Loucy (cell line): ENCODE measurements at regions not wholly inside any gene's neighbourhood (a gene's known extent, or its start where the extent isn't known, plus 50 kb on each side); places are given as distances from the start of the nearest gene placed in this dataset.
A peak's percentile ranks its signal among the peaks of the same experiment; 100 is the strongest.

Experiments used
- H2AFZ ChIP-seq: fragments of 200-600 bp; sonication (generic); 2 replicates; pipeline ENCODE4 v1.6.0; 2016; ENCODE audit warnings: antibody characterized with exemption, mild to moderate bottlenecking, low read length, moderate library complexity
- H3F3A ChIP-seq: fragments of 200-600 bp; 2 replicates; pipeline ENCODE4 v1.6.0; 2016; ENCODE audit warnings: antibody characterized with exemption, low read depth, mild to moderate bottlenecking
- H3K27me3 ChIP-seq: fragments of 200-600 bp; sonication (generic); 2 replicates; pipeline ENCODE4 v1.6.1; 2014; ENCODE audit warnings: low read length, mild to moderate bottlenecking; ENCODE audit not compliant: insufficient read depth, poor library complexity, severe bottlenecking
- H3K36me3 ChIP-seq: fragments of 200-600 bp; sonication (generic); 2 replicates; pipeline ENCODE4 v1.6.1; 2016; ENCODE audit warnings: low read length; ENCODE audit not compliant: insufficient read depth
- H3K4me1 ChIP-seq: fragments of 200-600 bp; sonication (generic); 2 replicates; pipeline ENCODE4 v1.5.1; 2014; ENCODE audit warnings: low read length, mild to moderate bottlenecking; ENCODE audit not compliant: insufficient read depth, poor library complexity, severe bottlenecking
- H3K4me2 ChIP-seq: fragments of 200-600 bp; sonication (generic); 2 replicates; pipeline ENCODE4 v1.6.0; 2014; ENCODE audit warnings: antibody characterized with exemption, low read length, low read depth, mild to moderate bottlenecking; ENCODE audit not compliant: poor library complexity, severe bottlenecking
- H3K4me3 ChIP-seq: fragments of 200-600 bp; sonication (generic); 2 replicates; pipeline ENCODE4 v1.5.1; 2014; ENCODE audit warnings: low read length, mild to moderate bottlenecking, mixed read lengths; ENCODE audit not compliant: poor library complexity, severe bottlenecking
- H3K79me2 ChIP-seq: fragments of 200-600 bp; sonication (generic); 2 replicates; pipeline ENCODE4 v1.6.1; 2014; ENCODE audit warnings: low read length; ENCODE audit not compliant: insufficient read depth
- H3K9ac ChIP-seq: fragments of 200-600 bp; sonication (generic); 2 replicates; pipeline ENCODE4 v1.6.0; 2014; ENCODE audit warnings: mild to moderate bottlenecking, low read depth, low read length, moderate library complexity; ENCODE audit not compliant: poor library complexity, severe bottlenecking
- H3K9me2 ChIP-seq: fragments of 200-600 bp; sonication (generic); replicated peaks from 2 replicates; pipeline ENCODE4 v1.6.1; 2016; ENCODE audit warnings: low read depth, low read length, mixed read lengths
- H3K9me3 ChIP-seq: fragments of 200-600 bp; sonication (generic); 2 replicates; pipeline ENCODE4 v1.6.1; 2014; ENCODE audit warnings: mild to moderate bottlenecking, antibody characterized with exemption, low read length, low read depth; ENCODE audit not compliant: insufficient read depth
- H4K20me1 ChIP-seq: fragments of 200-600 bp; sonication (generic); 2 replicates; pipeline ENCODE4 v1.6.0; 2014; ENCODE audit warnings: antibody characterized with exemption, low read length, mild to moderate bottlenecking; ENCODE audit not compliant: insufficient read depth, poor library complexity, severe bottlenecking
- CTCF ChIP-seq: fragments of 200-600 bp; sonication (generic); conservative IDR thresholded peaks from 2 replicates; pipeline ENCODE4 v1.5.1; 2014; ENCODE audit warnings: mild to moderate bottlenecking, antibody characterized with exemption, low read length
- EZH2phosphoT487 ChIP-seq: fragments of 200-600 bp; IDR thresholded peaks from 2 replicates; pipeline ENCODE4 v1.6.1; 2018; ENCODE audit warnings: antibody characterized with exemption, mild to moderate bottlenecking, moderate library complexity, borderline replicate concordance

GRCh38 chr1:14112613-14113012 lies 412.6 kb downstream of the PRDM2 start:
- Histone ChIP-seq H3K9me2 (no peaks in the 10 kb centered on the region), H3K27me3 (no peaks in the 10 kb centered on the region), H2AFZ (no peak overlapping the region), H3K4me2 (no peak overlapping the region), H3K4me1 (peaks cover 6% of the 10 kb centered on the region), H4K20me1 (no peaks in the 10 kb centered on the region), H3K36me3 (no peaks in the 10 kb centered on the region), H3K9me3 (no peaks in the 10 kb centered on the region), H3K79me2 (no peaks in the 10 kb centered on the region), H3K9ac (no peak overlapping the region), H3K4me3 (no peak overlapping the region), H3F3A (no peaks in the 10 kb centered on the region)
- TF ChIP-seq CTCF = no peak
- no peak for TF ChIP-seq EZH2phosphoT487

- H3K4me1 ChIP-seq = peaks cover 6% of the 10 kb centered on the region
- H3F3A ChIP-seq = no peaks in the 10 kb centered on the region
- no peaks in the 10 kb centered on the region for H3K9me2 ChIP-seq
- TF ChIP-seq CTCF = no peak
- TF ChIP-seq EZH2phosphoT487 = no peak
- H4K20me1 ChIP-seq = no peaks in the 10 kb centered on the region
- H3K4me3 ChIP-seq = no peak overlapping the region
- no peaks in the 10 kb centered on the region for H3K36me3 ChIP-seq
- no peaks in the 10 kb centered on the region for H3K27me3 ChIP-seq
- no peak overlapping the region for H3K9ac ChIP-seq
- no peaks in the 10 kb centered on the region for H3K9me3 ChIP-seq
- no peak overlapping the region for H2AFZ ChIP-seq
- no peaks in the 10 kb centered on the region for H3K79me2 ChIP-seq
- H3K4me2 ChIP-seq = no peak overlapping the region
Measured at GRCh38 chr1:14113271-14113670, 413.3 kb downstream of the PRDM2 start.

GRCh38 chr1:14113841-14114567 lies 414.0 kb downstream of the PRDM2 start:
- peak overlapping the region; percentile 6 for H3K4me2 ChIP-seq
- peaks cover 6% of the 10 kb centered on the region for H3K4me1 ChIP-seq
- H3K36me3 ChIP-seq = no peaks in the 10 kb centered on the region
- H3K9ac ChIP-seq = no peak overlapping the region
- no peak overlapping the region for H3K4me3 ChIP-seq
- no peaks in the 10 kb centered on the region for H3K9me2 ChIP-seq
- no peaks in the 10 kb centered on the region for H3K27me3 ChIP-seq
- no peaks in the 10 kb centered on the region for H3F3A ChIP-seq
- no peaks in the 10 kb centered on the region for H3K9me3 ChIP-seq
- H3K79me2 ChIP-seq = no peaks in the 10 kb centered on the region
- no peak overlapping the region for H2AFZ ChIP-seq
- no peaks in the 10 kb centered on the region for H4K20me1 ChIP-seq
- TF ChIP-seq EZH2phosphoT487 (no peak), CTCF (peak; percentile 68)
